GM19467 (cell line): ENCODE measurements at regions not wholly inside any gene's neighbourhood (a gene's known extent, or its start where the extent isn't known, plus 50 kb on each side); places are given as distances from the start of the nearest gene placed in this dataset.

ENCODE experiments used
- ATAC-seq: cut with Tn5 transposase; IDR thresholded peaks from one replicate; pipeline ENCODE4 v1.9.1; 2021; ENCODE audit warnings: mild to moderate bottlenecking, moderate library complexity; ENCODE audit not compliant: unreplicated experiment

DNA sequence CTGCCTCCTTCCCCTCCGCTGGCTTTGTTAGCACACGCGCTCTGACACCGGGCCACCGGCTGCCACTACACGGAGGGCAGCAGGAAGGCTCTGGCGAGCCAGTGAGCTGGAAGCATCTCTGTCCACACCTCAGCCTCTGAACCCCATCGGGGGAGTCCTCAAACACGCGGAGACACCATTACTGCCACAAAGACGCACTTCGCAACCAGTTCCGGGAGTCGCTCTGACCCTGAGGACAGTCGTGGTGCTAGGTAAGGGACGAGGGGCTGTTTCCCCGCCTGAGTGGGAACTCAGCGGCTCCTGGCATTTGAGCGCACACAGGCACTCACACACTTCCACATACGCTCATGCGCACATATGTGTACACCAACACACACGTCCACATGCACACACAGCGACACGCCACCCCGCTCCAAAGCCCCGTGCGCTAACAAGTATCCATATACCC, 160.0 kb downstream of the C9orf152 start:
- ATAC-seq, result peak; percentile 29

- peak; percentile 74 for ATAC-seq
Observed at GRCh38 chr9:110048403-110048975, 159.5 kb downstream of the C9orf152 start.

DNA sequence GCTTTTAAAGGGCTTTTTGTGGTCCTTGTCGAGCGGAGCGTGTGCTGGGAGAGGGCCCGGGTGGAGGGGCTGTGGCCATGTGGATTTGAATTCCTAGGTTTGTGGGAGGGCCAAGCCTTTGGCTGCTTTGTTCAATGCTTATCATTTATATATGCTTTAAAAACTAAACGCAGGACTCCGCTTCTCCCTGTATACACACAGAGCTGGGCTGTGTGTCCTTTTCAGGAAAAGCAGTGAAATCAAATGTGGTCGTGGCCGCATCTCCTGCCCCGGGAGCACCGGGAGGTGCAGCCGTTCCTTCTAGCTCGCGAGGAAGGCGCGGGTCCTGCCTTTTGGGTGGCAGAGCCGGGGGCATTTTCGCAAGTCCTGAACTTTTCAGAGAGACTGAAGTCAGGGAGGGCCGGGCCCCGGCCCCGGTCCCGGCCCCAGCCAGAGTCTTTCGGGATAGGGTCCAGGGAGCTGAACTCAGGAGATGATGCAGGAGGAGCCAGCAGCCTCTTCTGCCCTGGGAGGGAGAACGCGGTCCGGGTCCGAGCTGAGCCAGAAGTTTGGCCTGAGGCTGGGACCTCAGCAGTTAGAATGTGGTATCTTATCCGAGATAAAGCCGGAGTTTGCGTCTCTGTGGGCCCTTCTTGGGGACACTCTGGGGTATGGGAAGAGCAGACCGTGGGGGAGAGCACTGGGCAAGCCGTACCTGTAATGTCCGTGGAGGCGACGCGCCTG, 158.8 kb downstream of the C9orf152 start:
- ATAC-seq, result peak; percentile 8

DNA sequence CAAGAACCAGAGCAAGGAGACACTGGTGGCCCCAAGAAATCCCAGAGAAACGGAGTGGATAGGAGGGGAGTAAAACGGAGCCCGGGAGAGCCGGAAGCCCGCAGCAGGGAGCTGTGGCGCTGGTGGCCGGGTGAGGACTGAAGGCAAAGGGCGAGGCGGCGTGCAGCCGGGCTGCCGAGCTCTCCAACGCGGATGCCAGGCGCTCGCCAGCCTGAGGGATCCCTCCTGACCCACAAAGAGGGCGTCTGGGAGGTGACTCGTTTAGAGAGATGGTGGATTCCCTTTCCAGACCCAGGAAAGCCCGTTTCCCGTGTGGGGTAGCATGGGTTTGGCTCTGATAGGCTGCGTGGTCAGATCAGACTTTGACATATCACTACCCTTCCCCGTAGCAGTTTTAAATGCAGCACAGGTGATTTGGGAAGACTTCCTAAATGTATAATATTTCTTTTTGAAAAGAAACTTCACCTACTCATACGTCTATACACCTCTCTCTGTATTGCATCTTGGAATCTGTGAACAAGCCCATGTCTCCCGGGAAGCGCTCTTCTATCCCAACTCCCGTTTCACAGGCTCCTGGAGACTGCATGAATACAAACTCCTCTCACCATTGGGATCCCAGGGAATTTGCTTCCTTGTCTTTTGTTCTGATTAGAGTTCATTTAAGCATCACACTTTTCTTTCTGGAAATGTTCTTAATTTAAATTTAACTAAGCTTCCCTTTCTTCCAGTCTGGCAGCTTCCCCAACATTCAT, 158.1 kb downstream of the C9orf152 start:
- ATAC-seq, result no peak

GRCh38 chr9:110050925-110051355, 157.0 kb downstream of the C9orf152 start:
- ATAC-seq, result peak; percentile 43

DNA sequence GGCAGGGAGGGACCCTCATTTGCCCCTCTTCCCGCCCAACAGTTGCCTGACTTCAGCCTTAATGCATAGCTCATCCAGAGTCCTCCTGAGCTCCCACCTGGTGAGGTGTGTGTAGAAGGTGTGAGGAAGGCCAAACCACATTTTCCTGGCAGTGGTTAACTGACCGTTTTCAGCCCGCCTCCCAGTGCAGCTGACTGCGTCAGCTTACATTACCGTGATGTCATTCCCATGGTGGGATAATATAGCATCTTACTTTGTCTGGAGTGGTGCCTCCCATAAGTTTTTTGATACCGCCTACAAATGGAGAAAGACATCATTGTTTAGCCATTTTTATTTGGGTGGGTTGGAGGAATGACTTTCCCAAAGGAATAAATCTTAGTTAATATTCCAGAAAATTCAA, 151.9 kb downstream of the C9orf152 start:
- no peak for ATAC-seq

DNA sequence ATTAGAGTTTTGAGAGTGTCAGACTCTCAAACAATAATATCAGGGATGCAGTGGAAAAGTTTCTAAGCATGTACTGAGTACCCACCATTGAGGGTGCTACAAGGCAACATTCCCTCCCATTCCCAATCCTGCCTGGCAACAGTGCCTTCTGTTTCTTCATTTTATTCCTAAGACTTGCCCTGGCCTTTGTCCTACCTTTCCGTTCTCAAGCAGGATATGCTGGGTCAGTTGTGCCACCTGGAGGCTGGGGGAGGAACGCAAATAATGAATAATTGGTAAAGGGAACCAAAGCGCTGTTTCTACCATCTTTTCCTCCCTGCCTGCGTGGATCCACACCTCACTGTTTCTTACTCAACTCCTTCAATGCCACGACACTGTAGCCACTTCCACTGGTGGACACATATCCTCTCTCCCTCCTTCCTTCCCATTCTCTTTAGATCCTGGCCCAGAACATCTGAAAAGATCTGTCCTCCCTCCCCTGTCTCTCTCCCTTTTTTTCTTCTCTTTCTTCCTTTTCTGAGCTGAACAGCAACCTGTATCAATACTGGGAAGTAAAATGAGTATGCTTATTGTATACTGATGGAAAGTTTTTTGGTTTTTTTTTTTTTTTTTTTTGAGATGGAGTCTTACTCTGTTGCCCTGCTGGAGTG, 149.5 kb downstream of the C9orf152 start:
- ATAC-seq, result no peak

- ATAC-seq, result no peak
Observed at GRCh38 chr9:110059461-110059860, 148.5 kb downstream of the C9orf152 start.

- ATAC-seq, result peak; percentile 35
Observed at GRCh38 chr9:110064803-110065202, 143.2 kb downstream of the C9orf152 start.

DNA sequence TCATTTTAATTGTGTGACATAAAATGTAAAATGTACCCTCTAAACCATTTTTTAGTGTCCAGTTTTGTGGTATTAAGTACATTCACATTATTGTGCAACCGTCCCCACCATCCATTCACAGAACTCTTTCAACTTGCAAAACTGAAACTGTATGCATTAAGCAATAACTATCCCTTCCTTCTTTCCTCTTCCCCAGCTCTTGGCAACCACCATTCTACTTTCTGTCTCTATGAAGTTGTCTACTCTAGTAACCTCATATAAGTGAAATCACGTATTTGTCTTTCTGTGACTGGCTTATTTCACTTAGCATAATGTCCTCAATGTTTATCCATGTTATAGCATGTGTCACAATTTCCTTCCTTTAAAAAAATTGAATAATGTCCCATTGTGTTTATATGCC, 142.4 kb downstream of the C9orf152 start:
- peak; percentile 76 for ATAC-seq

- no peak for ATAC-seq
Observed at GRCh38 chr9:110066929-110067716, 140.8 kb downstream of the C9orf152 start.

DNA sequence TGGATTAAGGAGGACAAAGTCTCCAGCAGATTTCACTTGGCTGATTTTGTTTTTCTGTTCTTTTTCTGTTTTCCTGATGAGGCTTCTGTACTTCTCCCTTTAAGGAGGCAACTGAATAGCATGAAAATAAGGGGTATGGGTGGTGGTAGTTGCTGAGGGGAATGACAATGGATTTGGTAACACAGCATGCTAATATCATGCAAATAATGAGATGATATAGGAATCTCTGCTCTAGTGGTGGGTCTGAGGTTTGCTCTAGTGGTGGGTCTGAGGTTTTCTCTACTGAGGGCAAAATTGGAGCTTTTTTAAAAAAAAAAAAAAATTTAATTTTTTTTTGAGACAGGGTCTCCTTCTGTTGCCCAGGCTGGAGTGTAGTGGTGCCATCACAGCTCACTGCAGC, 139.7 kb downstream of the C9orf152 start:
- no peak for ATAC-seq

- no peak for ATAC-seq
Observed at GRCh38 chr9:110069326-110070248, 138.4 kb downstream of the C9orf152 start.

- no peak for ATAC-seq
Observed at GRCh38 chr9:110072597-110073355, 135.2 kb downstream of the C9orf152 start.

DNA sequence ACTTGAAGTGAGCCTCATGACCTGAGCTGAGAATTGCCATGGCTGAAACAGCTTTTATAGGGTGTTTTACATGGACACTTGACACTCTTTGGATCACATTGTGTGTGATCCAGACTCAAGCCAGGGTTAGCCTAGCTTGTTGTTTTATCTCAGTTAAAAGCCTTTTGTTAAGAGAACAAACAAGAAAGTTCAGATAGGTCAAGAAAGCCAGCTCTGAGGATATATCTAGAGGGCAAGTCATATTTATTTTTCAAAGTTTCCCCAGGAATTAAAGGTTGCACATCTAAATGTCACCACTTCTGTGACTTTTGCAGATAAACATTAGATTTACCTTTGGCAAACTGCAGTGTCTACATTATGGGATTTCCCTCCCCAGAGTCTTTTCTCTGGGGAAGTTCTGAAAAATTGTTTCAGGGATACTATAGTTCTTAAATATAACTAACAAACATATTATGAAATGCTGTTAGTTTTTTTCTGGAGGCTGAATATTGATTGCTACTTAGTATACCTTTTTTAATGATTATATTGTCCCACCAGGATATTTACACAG, 134.5 kb downstream of the C9orf152 start:
- ATAC-seq, result no peak

DNA sequence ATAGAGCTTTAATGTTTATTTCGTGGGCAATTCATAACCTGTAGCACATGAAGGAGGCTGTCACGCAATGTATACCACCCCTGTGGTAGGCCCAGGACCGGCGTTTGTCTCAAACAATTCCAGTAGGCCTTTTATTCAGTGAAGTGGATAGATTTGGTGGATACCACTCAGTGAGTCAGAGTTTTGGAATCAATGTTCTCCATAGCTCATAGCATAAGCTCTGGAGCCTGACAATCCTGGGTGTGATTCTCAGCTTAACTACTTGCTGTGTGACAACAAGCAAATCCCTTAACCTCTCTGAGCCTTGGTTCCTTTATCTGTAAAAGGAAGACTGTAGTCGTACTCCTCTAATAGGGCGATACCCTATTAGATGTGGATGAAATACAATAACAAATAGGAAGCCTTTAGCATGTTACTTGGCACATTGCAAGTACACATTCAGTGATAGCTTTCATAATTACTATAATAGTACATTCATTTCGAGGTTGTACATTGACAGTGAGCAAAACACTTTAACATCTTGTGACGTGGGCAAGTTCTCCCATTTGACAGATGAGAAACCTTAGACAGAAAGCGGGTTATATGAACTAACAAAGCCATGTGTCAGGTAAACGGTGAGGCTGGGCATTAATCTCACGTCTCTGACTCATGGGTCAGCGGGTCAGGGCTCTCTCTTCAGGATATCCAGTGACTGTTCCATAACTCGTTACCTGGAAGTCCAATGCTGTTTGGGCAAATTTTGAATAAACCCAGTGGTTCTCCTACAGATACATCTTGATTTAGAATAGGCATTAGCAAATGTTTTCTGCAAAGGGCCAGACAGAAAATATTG, 130.8 kb downstream of the C9orf152 start:
- no peak for ATAC-seq

- ATAC-seq, result no peak
Observed at GRCh38 chr9:110077925-110078324, 130.0 kb downstream of the C9orf152 start.

- ATAC-seq, result no peak
Observed at GRCh38 chr9:110078604-110079003, 129.4 kb downstream of the C9orf152 start.
